Stimulated activated CD8-positive, alpha-beta memory T cell treated with anti-CD3 and anti-CD28 coated beads, Interleukin-15, amount 100 ng/mL, for 48 hours (primary cell): ENCODE measurements at regions not wholly inside any gene's neighbourhood (a gene's known extent, or its start where the extent isn't known, plus 50 kb on each side); places are given as distances from the start of the nearest gene placed in this dataset.

Source experiments
- DNase-seq, 2 donors: peaks; one replicate each; pipeline ENCODE4 v3.0.0-alpha.2; 2020; ENCODE audit warnings: low read depth in 2 of 2

- DNase-seq = no peak
Observed at GRCh38 chr15:36517758-36518157, 61.7 kb upstream of the CDIN1 start.

- DNase-seq = no peak
Observed at GRCh38 chr15:36519067-36519466, 60.4 kb upstream of the CDIN1 start.

GRCh38 chr15:36525430-36525829 is 54.0 kb upstream of the CDIN1 start:
- DNase-seq = no peak

- no peak for DNase-seq
Observed at GRCh38 chr15:36527235-36528162, 51.9 kb upstream of the CDIN1 start.

GRCh38 chr15:36529296-36530011 is 50.0 kb upstream of the CDIN1 start:
- DNase-seq = no peak
